ENCODE measurements at regions not wholly inside any gene's neighbourhood (a gene's known extent, or its start where the extent isn't known, plus 50 kb on each side); places are given as distances from the start of the nearest gene placed in this dataset.

DNA sequence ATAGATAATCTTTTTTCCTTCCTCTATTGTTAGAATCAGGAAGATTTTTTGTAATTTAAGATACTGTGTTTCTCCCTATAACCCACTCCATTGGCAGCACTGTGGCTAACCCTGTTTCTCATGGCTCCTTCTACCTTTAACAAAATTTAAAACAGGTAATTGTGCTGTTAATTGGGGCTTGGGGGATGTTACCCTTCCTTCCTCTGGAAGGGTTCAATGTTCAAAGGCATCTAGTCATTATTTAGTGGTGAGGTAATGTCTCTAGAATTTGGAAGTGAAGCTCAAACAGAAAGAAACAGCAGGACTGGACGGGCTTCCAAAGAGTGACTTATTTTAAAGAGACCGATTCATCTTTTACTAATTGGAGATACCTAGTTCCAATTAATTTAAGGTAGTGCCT, 166.4 kb downstream of the TRIML1 start:
- TF ChIP-seq, protein P1, sequence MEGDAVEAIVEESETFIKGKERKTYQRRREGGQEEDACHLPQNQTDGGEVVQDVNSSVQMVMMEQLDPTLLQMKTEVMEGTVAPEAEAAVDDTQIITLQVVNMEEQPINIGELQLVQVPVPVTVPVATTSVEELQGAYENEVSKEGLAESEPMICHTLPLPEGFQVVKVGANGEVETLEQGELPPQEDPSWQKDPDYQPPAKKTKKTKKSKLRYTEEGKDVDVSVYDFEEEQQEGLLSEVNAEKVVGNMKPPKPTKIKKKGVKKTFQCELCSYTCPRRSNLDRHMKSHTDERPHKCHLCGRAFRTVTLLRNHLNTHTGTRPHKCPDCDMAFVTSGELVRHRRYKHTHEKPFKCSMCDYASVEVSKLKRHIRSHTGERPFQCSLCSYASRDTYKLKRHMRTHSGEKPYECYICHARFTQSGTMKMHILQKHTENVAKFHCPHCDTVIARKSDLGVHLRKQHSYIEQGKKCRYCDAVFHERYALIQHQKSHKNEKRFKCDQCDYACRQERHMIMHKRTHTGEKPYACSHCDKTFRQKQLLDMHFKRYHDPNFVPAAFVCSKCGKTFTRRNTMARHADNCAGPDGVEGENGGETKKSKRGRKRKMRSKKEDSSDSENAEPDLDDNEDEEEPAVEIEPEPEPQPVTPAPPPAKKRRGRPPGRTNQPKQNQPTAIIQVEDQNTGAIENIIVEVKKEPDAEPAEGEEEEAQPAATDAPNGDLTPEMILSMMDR (conservative IDR thresholded peaks at IDR 0.05; ENCODE audit: low read depth, low read length) = no peak
- Histone ChIP-seq H3K4me1 (ENCODE audit: low read depth, poor library complexity, severe bottlenecking) (no peaks in the 10 kb centered on the region), H3K36me3 (ENCODE audit: insufficient read depth) (no peaks in the 10 kb centered on the region), H4K20me1 (ENCODE audit: insufficient read depth) (no peaks in the 10 kb centered on the region), H3K4me3 (IDR thresholded peaks at IDR 0.05; ENCODE audit: insufficient read depth, low read depth, low read length) (no peak overlapping the region), H3K79me2 (ENCODE audit: insufficient read depth, low read depth) (no peaks in the 10 kb centered on the region), H3K27ac (no peak overlapping the region), H3K4me2 (no peak overlapping the region), H3K9ac (no peak overlapping the region), H2AFZ (ENCODE audit: low read depth) (no peak overlapping the region), H3K27me3 (ENCODE audit: insufficient read depth, low read depth) (no peaks in the 10 kb centered on the region)

DNA sequence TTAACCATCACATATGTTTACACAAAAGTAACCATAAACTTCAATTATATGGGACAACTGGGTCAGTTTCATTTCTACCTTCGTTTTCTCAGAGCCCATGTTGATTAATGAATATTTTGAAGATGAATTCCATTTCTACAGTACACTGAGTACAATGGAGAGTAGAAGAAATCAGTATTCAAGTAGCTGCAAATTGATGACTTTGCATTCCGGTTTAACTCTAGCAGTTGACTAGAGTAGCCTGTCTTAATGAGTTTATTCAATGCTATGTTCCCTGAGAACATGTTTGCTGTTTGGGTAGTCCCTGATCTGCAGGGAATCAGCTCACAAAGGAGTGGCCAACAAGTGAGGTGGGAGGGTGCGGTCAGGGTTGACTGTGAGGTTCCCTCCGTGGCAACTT, 168.3 kb downstream of the TRIML1 start:
- no peaks in the 10 kb centered on the region for H3K4me1 ChIP-seq (ENCODE audit: low read depth, poor library complexity, severe bottlenecking)

GRCh38 chr4:188308142-188308541, 168.9 kb downstream of the TRIML1 start:
- no peak overlapping the region for H3K4me2 ChIP-seq
- H3K27ac ChIP-seq = no peak overlapping the region
- H3K36me3 ChIP-seq (ENCODE audit: insufficient read depth) = no peaks in the 10 kb centered on the region
- TF ChIP-seq, protein P1 (conservative IDR thresholded peaks at IDR 0.05; ENCODE audit: low read depth, low read length) = no peak
- H2AFZ ChIP-seq (ENCODE audit: low read depth) = no peak overlapping the region
- no peaks in the 10 kb centered on the region for H3K79me2 ChIP-seq (ENCODE audit: insufficient read depth, low read depth)
- H3K9ac ChIP-seq = no peak overlapping the region
- H3K27me3 ChIP-seq (ENCODE audit: insufficient read depth, low read depth) = no peaks in the 10 kb centered on the region
- H4K20me1 ChIP-seq (ENCODE audit: insufficient read depth) = no peaks in the 10 kb centered on the region
- no peak overlapping the region for H3K4me3 ChIP-seq (IDR thresholded peaks at IDR 0.05; ENCODE audit: insufficient read depth, low read depth, low read length)
- no peaks in the 10 kb centered on the region for H3K4me1 ChIP-seq (ENCODE audit: low read depth, poor library complexity, severe bottlenecking)

More for the DNA sequence above, 168.3 kb downstream of the TRIML1 start:
- Histone ChIP-seq H3K36me3 (ENCODE audit: insufficient read depth) (no peaks in the 10 kb centered on the region), H3K27me3 (ENCODE audit: insufficient read depth, low read depth) (no peaks in the 10 kb centered on the region), H4K20me1 (ENCODE audit: insufficient read depth) (no peaks in the 10 kb centered on the region), H3K4me3 (IDR thresholded peaks at IDR 0.05; ENCODE audit: insufficient read depth, low read depth, low read length) (no peak overlapping the region), H2AFZ (ENCODE audit: low read depth) (no peak overlapping the region), H3K9ac (no peak overlapping the region), H3K27ac (no peak overlapping the region), H3K79me2 (ENCODE audit: insufficient read depth, low read depth) (no peaks in the 10 kb centered on the region), H3K4me2 (no peak overlapping the region)
- TF ChIP-seq, protein P1 (conservative IDR thresholded peaks at IDR 0.05; ENCODE audit: low read depth, low read length) = no peak

- Histone ChIP-seq H3K4me1 (ENCODE audit: low read depth, poor library complexity, severe bottlenecking) (no peaks in the 10 kb centered on the region), H3K27me3 (ENCODE audit: insufficient read depth, low read depth) (no peaks in the 10 kb centered on the region), H2AFZ (ENCODE audit: low read depth) (no peak overlapping the region), H3K4me3 (IDR thresholded peaks at IDR 0.05; ENCODE audit: insufficient read depth, low read depth, low read length) (no peak overlapping the region), H3K36me3 (ENCODE audit: insufficient read depth) (no peaks in the 10 kb centered on the region), H4K20me1 (ENCODE audit: insufficient read depth) (no peaks in the 10 kb centered on the region), H3K79me2 (ENCODE audit: insufficient read depth, low read depth) (no peaks in the 10 kb centered on the region), H3K27ac (no peak overlapping the region), H3K9ac (no peak overlapping the region), H3K4me2 (no peak overlapping the region)
- TF ChIP-seq, protein P1 (conservative IDR thresholded peaks at IDR 0.05; ENCODE audit: low read depth, low read length) = no peak
Observed at GRCh38 chr4:188316391-188316790, 177.2 kb downstream of the TRIML1 start.
